GM19238 (cell line): ENCODE measurements at regions not wholly inside any gene's neighbourhood (a gene's known extent, or its start where the extent isn't known, plus 50 kb on each side); places are given as distances from the start of the nearest gene placed in this dataset.
A peak's percentile ranks its signal among the peaks of the same experiment; 100 is the strongest.
"Not testable (repeated sequence)": the region's sequence is repeated elsewhere in the genome, so short reads cannot be mapped to it uniquely, and the experiment has no call there.

Source experiments
- DNase-seq: peaks from one replicate; pipeline ENCODE4 v3.0.0; 2011; ENCODE audit warnings: low spot score; ENCODE audit not compliant: insufficient read length

DNA sequence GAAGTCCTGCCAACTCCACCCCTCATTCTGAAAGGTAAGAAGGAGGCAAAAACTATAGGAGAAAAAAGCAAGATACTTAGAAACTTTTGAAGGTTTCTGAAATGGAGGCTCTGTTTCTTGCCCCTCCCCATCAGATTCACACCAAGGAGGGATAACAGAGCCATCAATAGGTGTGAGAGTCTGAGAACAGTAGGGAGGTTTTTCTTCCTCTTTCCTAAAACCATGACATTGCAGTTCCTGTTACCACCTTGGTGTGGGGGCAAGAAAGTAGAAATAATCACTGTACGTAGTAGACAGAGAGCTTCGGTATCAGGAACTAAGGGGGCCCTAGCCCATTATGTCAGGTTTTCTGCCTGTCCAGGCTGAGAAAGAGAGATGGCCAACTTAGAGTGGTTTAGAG is 333.3 kb upstream of the SYNCRIP start:
- DNase-seq: no peak

DNA sequence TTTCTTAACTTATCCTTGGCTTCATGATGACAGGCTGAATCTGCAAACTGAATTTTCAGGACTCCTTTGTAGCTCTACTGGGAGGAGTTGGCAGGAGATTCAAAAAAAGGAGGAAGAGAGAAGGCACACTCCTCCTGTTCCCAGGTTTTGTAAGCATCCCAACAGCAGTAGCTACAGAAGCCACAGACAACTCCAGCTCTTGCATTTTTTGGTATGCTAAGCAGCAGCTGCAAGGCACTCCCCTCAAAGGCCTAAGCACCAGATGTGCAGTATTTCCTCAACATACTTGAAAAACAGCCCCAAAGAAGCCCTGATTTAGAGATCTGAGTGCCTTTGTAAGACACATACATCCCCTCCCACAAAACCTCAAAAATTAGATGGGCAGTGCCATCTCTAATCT is 328.6 kb upstream of the SYNCRIP start:
- DNase-seq: no peak

DNA sequence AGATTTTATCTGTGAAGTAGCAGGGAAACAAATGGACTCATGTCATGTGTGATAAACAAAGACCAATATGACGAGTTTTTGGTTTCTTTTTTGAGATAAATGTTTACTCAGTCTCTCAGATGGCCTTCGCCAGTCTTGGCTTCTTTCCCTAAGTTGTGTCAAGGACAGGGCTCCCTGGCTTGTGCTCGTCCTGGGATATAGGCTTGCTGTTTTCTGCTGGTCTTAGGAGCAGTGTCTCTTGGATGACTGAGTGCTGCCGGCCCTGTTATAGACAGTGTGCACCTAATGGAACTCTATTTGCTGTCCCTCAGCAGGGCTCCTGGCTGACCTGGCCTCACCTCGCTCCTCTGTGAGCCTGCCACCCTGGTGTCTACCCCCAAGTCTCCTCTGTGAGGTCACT is 324.1 kb upstream of the SYNCRIP start:
- no peak for DNase-seq

DNA sequence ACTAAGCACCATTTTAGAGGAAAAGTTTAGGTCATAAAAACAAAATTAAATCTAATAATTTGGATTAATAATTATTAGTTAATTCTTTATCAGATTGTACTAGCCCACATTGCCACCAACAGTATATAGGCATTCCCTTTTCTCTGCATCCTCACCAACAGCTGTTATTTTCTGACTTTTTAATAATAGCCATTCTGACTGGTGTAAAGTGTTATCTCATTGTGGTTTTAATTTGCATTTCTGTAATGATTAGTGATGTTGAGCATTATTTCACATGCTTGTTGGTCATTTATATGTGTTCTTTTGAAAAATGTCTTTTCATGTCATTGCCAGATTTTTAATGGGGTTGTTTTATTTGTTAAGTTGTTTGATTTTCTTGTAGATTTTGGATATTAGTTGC is 319.1 kb upstream of the SYNCRIP start:
- no peak for DNase-seq

DNA sequence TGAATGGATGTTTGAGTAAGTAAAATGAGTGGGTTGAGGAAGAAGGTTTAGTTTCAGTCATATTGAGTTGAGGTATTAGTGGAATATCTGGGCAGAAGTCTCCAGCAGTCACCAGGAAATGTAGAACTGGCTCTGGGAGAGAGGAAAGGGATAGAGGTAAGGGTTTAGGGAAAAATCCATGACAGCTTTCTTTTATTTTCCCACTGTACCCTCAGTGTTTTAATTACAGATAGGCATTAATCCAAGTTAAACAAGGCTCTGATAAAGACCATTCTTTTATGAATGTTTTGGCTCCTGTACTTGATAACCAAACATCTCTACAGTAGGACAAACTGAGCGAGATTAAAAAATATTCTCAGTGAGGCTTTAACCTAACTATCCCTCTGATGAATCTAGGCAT is 318.4 kb upstream of the SYNCRIP start:
- DNase-seq: no peak

DNA sequence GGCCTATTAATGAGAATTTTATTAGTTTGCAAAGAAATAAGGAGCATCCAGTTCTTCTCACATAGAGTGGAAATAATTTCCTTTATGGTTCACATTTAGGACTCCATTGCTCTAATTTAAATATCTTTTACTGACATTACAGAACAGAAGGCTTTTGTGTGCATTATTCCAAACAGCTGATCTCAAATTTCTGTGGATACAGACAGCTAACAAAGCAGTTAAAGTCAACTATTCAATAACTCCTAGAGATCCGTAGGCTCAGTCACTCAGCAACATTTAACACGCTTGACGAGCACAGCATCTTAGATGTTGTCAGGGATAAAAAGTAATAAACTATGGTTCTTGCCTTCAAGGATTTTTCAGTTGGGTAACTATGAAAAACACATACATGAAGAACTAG is 305.8 kb upstream of the SYNCRIP start:
- no peak for DNase-seq

DNA sequence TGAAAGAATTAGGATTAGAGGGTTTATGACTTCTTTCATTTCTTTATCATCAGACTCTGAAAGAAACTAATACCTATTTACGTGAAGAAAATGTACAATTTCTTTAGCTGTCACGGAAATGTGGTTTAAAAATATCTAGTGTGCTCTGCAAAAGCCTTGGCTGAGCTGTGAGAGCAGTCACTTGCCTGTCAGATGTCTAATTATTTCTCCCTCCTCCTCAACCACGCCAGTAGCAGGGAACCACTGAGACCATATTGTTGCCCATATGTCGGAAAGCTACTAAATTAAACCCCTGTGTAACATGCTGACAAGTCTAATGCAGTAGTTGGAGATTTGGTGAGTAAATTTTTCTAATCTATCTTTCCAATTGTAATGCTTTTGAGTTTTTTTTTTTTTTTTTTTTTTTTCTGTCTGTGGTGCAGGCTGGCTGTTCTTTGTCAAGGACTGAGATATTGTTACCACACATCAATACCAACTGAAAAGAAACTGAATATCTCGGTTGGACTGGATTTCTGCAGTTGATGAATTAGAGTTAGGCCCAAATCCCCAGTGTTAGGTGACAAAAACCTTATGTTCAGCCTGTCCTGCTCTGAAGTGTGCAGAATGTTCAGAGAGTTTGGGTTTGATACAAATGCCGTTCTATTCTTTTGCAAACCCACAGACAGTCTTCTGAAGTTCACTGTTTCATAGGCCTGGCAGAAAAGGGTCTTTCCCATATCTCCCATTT is 302.9 kb upstream of the SYNCRIP start:
- no peak for DNase-seq

DNA sequence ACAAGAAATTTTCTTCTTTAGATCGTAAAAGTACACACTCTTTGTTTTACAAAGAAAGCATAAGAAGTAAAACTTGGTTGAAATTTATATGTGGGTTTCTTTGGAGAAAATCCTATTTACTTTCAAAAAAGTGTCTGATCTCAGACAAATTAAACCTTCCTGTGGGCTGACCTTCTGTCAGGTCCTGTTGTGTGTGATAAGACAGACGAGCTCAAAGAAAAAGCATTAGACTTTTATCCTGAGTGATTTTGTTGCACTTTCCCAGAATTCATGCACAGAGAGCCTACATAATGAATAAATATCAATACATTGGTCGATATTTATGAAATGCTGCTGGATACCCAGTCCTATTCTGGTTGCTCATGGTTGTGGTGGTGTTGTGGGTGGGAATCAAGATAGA is 302.1 kb upstream of the SYNCRIP start:
- no peak for DNase-seq

DNA sequence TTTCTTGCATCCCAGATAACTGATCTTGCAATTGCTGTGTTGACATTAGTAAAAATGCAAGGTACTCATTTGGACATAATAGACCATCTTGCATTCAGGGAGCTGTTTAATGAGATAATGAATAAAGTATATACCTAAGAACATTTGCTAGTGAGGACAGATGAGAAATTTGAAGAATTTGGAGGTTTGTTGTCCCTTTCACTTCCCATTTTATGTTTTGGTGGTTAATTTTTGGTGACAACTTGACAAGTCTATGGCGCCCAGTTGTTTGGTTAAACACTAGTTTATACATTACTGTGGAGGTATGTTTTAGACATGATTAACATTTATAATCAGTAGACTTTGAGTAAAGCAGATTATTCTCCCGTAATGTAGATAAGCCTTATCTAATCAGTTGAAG is 300.2 kb upstream of the SYNCRIP start:
- DNase-seq: no peak

DNA sequence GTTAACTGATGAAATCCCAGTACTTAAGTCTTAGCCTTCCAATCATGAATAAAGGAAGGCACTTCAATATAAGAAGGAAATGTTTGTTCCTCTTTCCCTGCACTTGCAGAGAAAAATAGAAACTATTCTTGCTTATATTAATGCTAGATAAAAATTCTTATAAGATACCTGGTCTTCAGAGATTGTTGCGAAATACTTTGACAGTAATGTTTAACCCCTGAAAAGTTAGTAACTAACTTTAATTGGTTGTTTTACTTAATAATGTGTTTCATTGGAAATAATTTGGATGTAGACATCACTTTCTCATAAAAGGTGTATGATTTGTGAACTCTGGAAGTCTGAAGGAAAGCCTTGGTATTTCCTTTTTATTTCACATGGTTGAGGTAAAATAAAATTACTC is 294.2 kb upstream of the SYNCRIP start:
- DNase-seq: no peak

DNA sequence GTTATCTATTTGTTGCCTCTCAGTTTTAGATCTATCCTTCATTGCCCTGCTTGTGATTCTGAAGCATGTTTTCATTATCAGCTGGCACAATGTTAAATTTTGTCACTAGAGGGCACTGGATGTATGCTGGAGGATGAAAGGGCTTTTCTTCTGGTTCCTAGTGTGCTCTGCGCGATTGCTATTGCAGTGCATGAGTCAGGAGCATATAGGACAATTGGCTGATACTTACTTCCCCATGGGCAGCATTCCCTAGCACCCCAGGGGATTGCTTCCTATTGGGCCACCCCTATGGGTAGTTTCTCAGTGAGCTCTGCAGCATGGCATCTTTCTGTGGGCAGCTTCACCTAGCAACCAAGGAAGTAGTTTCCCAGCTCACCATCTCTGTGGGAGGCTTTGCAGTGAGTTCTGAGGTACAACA is 280.3 kb upstream of the SYNCRIP start:
- DNase-seq: peak; percentile 10

DNA sequence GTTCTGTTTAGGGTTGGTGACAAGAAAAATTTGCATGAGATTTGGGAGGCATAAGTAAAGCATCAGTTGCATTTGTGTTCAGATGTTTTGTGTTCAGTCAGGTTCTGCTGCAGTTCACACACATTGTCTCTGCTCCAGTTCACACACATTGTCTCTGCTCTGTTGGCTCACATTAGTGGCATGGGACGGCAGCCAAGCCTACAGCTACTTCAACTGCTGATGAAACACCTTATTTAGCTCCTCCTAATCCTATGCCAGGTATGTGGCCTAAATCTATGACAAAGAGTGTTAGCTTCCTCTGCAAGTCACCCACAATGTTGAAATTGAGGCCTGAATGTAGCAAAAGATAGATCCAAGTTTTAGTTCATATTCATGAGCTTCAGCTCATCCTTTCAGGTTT is 278.1 kb upstream of the SYNCRIP start:
- DNase-seq: no peak

DNA sequence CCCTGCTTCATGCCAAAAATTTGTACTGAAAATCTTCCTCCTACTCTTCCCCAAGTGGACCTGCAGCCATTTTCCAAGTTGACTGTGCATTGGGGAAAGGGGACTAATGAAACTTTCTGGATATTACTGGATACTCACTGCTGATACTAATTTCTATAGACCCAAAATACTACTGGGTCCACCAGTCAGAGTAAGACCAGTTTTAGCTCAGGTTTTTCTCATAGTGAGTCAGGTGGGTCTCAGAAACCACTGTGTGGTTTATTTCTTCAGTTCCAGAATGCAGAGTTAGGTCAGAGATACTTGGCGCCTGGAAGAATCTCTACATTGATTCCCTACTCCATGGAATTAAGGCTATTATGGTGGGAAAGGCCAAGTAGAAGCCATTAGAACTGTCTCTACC is 274.8 kb upstream of the SYNCRIP start:
- no peak for DNase-seq

DNA sequence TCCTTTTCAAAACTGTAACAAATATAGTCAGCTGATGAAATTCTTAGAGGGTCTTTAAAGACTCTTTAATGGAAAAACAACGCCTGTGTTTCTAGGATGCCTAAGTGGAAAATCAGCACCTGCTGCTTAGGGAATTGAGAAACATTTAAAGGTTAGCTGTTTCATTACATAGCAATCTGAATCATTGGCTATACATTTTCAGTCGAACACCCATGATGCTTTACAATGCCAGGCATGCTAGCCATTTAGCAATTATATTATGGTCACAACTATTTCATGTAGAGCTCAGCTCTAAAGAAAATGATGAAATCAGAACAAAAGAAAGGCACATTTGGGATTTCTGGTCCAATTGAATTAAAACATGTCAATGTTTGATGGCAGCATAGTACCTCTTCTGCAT is 270.3 kb upstream of the SYNCRIP start:
- DNase-seq: no peak

DNA sequence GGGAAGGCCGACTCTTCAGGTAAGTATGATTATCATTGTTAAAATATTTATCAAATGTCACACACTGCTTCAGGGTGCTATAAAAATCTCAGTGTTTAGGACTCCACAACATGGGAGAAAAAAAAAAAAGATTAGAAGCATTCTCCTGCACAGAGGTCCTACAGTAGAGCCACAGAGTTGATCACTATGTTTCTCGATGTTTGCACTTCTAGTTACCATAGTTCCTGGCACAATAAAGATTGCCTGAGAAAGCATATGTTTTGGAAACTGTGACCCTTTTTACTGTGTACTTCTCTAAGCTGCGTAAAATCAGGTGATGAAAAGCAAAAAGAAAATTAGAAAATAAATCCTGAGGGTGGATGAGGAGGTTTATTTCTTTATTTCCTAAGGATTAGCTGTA is 269.9 kb upstream of the SYNCRIP start:
- no peak for DNase-seq

DNA sequence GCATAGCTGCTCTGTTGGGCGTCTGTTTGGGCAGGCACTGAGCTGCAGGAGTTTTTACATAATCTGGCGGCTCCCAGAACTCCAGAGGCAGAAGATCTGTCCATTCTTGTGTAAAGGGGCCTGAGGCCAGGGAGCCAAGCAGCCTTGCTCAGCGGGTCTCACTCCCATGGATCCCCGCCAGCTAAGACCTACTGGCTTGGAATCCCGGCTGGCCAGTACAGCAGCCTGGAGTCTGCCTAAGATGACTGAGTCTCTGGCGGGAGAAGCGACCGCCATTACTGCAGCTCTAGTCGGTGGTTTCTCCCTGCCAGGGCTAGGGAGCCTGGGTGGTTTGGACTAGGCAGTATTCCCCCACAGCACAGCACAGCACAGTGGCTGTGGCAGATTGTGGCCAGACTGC is 268.4 kb upstream of the SYNCRIP start:
- DNase-seq: no peak

DNA sequence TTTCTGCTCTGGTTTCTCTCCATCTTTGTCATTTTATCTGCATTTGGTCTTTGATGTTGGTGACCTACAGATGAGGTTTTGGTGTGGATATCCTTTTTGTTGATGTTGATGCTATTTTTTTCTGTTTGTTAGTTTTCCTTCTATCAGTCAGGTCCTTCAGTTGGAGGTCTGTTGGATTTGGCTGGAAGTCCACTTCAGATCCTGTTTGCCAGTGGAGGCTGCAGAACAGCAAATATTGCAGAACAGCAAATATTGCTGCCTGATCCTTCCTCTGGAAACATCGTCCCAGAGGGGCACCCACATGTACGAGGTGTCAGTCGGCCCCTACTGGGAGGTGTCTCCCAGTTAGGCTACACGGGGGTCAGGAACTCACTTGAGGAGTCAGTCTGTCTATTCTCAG is 265.4 kb upstream of the SYNCRIP start:
- not testable (repeated sequence) for DNase-seq

DNA sequence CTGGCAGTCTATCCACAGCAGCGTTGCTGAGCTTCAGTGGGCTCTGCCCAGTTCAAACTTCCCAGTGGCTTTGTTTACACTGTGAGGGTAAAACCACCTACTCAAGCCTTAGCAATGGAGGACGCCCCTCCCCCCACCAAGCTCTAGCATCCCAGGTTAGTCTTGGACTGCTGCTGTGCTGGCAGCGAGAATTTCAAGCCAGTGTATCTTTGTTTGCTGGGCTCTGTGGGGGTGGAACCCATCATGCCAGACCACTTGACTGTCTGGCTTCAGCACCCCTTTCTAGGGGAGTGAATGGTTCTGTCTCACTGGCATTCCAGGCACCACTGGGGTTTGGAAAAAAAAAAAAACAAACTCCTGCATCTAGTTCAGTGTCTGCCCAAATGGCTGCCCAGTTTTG is 249.7 kb upstream of the SYNCRIP start:
- no peak for DNase-seq

DNA sequence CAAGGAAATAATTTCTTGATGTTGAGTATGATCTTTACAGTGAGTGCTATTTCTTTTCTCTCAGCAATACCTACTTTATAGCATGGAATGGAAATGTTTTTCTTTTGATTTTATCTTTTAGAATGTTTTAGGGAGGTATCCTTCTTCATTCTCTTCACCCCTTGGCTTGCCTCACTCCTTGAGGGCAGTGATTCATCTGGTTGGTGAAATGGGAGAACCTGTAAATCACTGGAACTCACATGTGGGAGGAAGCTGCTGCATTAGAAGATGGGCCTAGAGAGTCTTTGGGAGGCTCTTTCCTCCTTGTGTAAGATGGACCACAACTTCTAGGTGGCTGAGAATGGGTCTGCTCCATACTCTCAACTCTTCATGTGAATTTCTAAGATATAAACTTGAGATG is 244.8 kb upstream of the SYNCRIP start:
- no peak for DNase-seq

DNA sequence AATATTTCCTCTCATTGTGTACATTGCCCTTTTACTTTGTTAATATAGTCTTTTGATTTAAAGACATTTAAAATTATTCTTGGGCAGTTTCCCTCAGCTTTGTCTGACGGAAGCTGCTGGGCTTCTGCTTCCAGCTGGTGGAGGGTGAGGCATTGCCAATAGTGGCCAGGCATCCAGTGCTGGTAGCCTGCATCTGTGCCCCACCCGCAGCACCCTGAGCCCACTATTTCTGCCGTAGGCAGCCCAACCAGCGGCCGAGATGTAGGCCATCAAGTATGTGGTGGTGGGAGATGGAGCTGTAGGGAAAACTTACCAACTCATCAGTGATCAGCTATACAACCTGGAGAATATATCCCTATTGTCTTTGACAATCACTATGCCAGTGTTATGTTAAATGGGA is 226.0 kb upstream of the SYNCRIP start:
- DNase-seq: no peak

DNA sequence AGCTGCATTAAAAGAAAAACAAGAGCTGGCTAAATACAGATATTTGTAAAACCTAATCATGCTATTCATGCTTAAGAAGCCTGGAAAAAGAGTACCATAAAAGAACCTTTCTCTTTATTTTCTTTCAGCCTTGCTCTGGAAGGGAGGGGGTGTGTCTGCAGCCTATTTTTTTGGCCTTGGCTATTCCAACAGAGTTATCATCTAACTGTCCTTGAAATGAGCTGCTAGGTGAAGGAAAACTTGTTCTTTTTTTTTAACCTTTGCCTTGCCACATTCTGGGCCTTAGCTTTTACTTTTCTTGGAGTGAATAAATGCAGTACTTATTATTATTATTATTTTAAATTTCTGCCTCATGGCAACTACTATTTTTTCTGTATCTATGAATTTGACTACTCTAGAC is 224.9 kb upstream of the SYNCRIP start:
- DNase-seq: no peak

DNA sequence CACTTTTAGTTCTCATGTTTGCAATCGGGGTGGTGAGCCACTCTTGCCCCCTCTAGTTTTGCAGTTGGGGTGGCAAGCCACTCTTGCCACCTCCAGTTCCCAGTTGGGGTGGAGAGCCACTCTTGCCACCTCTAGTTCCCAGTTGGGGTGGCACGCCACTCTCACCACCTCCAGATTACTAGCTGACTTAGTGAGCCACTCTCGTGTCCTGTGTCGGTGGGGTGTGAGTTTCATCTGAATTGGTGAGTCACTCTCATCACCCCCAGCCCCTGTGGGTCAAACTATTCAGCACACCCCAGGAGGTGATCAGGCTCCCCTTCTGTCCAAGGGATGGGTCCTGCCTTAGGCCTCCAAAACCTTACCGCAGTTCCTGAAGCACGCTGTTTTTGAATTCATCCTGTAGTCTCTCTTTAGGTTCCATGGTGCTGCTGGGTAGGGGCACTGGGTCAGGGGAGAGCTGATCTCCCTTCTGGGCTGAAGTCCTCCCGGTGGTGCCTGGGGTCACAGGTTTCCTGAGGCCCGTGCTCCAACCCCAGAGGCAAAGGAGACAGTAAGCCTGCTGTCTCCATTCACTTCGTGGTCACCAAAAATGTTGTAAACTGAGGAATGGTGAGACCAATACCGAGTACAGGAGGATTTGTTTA is 224.2 kb upstream of the SYNCRIP start:
- no peak for DNase-seq

DNA sequence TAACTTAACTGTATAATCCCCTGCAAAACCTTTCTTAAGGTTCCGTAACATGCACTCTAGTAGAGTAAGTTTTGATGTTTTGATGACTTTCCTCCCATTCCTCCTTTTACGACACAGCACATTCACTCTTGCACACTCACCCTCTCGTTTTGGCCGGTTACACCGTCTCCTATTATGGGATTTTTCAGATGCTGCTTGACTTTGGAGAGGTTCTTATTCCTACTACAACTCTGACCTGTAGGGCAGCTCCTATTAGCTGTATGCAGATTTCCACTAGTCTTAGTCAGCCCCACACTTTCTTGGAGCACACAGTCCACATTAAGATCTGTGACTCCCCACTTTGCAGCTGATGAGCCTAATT is 223.7 kb upstream of the SYNCRIP start:
- no peak for DNase-seq
